ENCODE measurements at regions not wholly inside any gene's neighbourhood (a gene's known extent, or its start where the extent isn't known, plus 50 kb on each side); places are given as distances from the start of the nearest gene placed in this dataset.

DNA sequence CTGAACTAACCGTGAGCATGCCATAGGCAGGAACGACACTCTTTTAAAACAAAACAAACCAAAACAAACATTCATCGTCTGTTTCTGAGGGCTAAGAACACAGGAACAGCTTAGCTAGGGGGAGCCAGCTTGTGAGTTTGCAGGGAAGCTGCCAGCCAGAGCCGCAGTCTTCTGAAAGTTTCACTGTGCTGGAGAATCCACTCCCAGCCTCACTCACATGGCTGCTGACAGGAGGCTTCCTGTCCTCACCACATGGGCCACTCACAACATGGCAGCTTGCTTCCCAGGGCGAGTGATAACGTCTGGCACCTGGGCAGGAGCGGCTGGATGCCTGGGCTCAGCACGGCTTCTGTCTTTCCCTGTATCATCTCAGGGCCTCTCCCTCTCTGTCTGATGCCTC lies 275.2 kb downstream of the MSX2 start:
- DNase-seq (ENCODE audit: low read depth): no peak
- TF ChIP-seq, protein P1, sequence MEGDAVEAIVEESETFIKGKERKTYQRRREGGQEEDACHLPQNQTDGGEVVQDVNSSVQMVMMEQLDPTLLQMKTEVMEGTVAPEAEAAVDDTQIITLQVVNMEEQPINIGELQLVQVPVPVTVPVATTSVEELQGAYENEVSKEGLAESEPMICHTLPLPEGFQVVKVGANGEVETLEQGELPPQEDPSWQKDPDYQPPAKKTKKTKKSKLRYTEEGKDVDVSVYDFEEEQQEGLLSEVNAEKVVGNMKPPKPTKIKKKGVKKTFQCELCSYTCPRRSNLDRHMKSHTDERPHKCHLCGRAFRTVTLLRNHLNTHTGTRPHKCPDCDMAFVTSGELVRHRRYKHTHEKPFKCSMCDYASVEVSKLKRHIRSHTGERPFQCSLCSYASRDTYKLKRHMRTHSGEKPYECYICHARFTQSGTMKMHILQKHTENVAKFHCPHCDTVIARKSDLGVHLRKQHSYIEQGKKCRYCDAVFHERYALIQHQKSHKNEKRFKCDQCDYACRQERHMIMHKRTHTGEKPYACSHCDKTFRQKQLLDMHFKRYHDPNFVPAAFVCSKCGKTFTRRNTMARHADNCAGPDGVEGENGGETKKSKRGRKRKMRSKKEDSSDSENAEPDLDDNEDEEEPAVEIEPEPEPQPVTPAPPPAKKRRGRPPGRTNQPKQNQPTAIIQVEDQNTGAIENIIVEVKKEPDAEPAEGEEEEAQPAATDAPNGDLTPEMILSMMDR (IDR thresholded peaks at IDR 0.05; ENCODE audit: insufficient read depth, low read depth, low read length, missing control alignments): no peak
- no peak overlapping the region for H3K4me3 ChIP-seq (ENCODE audit: low read length)

DNA sequence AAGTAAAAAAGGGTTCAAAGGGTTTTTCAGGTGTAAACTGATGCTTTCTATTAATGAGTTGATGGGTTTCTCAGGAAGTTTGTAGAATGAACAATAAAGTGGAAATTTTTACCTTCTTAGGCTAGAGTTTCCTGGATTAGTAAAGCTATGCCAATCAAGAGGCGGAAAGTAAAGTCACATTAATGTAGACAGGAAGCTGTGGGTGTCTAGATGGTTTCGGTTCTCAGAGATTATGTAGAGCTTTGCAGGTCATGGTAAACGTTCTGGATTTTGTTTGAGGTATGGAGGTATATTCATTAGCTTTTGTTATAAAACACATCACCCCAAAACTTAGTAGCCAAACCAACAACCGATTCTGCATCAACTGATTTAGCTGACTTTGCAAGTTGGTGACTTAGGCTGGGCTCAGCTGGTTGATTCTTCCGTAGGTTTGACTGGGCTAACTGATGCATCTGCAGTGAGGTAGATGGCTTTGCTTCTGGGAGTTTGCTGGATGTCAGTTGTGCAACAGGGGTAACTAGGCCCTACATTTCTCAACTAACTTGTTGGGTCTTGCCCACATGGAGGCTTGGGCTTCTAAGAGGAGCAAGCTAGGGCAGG lies 273.8 kb downstream of the MSX2 start:
- TF ChIP-seq, protein P1 (IDR thresholded peaks at IDR 0.05; ENCODE audit: insufficient read depth, low read depth, low read length, missing control alignments): no peak
- no peak for DNase-seq (ENCODE audit: low read depth)
- no peak overlapping the region for H3K4me3 ChIP-seq (ENCODE audit: low read length)

DNA sequence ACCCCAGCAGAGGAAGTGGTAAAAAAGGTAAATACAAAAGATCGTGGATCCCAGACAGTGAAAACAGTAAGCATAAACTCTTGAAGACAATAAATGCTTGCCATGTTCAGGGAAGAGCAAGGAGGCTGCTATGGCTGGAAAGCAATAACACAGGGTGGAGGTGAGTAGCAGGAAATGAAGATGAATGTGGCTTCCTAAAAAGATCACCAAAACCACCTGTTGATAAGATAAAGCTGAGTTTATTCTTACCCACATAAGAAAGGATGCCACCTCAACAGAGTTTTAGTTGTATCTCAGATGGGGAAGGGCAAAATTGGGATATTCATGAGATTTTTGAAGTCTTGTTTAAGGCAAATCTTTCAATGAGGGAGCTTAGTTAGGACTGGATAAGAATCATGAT lies 273.3 kb downstream of the MSX2 start:
- TF ChIP-seq, protein P1 (IDR thresholded peaks at IDR 0.05; ENCODE audit: insufficient read depth, low read depth, low read length, missing control alignments): no peak
- DNase-seq (ENCODE audit: low read depth): no peak
- H3K4me3 ChIP-seq (ENCODE audit: low read length): no peak overlapping the region

DNA sequence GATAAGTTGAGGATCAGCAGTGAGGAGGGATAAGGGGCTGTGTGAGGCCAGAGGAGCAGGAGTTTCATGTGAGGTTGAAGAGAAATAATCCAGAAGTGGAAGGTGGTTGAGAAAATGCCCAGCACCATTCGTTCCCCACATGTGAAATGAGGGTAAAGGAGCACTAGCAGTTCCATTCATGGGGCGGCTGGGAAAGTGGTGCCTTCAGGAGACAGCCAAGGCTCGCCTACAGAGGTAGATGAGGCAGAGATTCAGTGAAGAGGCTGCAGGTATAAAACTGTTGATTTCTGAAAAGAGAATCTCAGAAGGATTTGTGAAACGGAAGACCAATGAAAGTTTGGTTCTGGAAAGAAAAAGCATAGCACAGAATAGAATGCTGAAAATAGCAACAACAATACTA lies 272.6 kb downstream of the MSX2 start:
- H3K4me3 ChIP-seq (ENCODE audit: low read length): no peak overlapping the region
- TF ChIP-seq, protein P1 (IDR thresholded peaks at IDR 0.05; ENCODE audit: insufficient read depth, low read depth, low read length, missing control alignments): no peak
- no peak for DNase-seq (ENCODE audit: low read depth)

DNA sequence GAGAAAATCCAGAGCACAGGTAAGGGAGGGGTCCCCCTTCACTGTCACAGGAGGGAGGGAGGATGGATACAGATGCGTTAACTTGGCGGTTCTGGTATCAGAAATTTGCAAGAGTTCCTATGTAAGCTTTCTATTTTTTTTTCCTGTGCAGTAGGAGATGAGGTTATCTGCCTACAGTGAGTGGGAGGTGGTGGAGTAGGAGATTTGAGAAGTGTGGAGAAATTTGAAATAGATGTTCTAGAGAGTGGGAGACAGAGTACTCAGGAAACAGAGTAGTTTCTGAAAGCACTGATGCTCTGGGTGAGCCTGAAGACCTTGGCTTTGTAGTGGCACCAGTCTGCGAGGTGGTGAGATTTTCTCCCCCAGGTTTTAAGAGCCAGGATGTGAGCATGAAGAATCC lies 271.4 kb downstream of the MSX2 start:
- H3K4me3 ChIP-seq (ENCODE audit: low read length): no peak overlapping the region
- TF ChIP-seq, protein P1 (IDR thresholded peaks at IDR 0.05; ENCODE audit: insufficient read depth, low read depth, low read length, missing control alignments): no peak
- DNase-seq (ENCODE audit: low read depth): no peak

DNA sequence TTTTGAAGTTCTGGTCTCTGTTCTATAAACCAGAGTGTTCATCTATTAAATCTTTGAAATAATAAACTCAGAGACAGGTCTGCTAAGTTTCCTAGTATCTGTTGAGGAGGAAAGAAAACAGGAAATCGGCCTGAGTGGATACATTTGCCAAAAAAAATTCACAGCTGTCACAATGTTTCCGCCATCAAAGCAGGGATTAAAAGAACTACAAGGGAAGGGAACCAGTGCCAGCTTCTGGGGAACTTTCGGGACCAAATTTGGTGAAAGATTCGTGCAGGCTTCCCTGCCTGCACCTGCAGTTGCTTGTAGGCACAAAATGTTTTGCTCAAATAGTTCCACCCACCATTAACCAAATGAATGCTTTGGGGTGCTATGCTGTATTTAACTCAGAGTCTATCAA lies 267.5 kb downstream of the MSX2 start:
- TF ChIP-seq, protein P1 (IDR thresholded peaks at IDR 0.05; ENCODE audit: insufficient read depth, low read depth, low read length, missing control alignments): no peak
- no peak overlapping the region for H3K4me3 ChIP-seq (ENCODE audit: low read length)
- no peak for DNase-seq (ENCODE audit: low read depth)

DNA sequence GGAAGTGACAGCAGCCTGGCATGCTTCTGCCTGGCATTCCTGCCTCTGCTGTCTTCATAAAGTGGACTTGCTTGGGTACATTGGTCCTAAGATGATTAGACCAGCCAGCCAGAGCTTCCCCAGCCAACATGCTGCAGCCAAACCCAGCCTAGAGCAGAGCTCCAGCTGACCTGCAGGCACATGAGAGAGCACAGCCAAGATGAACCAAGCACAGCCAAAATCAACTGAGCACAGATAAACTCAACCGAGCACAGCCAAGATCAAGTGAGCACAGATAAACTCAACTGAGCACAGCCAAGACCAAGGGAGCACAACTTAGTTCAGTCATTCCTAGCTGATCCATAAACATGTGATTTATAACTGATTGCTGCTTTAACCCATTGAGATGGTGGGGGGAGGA lies 266.5 kb downstream of the MSX2 start:
- no peak for DNase-seq (ENCODE audit: low read depth)
- no peak overlapping the region for H3K4me3 ChIP-seq (ENCODE audit: low read length)
- TF ChIP-seq, protein P1 (IDR thresholded peaks at IDR 0.05; ENCODE audit: insufficient read depth, low read depth, low read length, missing control alignments): no peak

Data from epithelial cell of esophagus (primary cell).